ENCODE measurements at regions not wholly inside any gene's neighbourhood (a gene's known extent, or its start where the extent isn't known, plus 50 kb on each side); places are given as distances from the start of the nearest gene placed in this dataset.
"Not testable (repeated sequence)": the region's sequence is repeated elsewhere in the genome, so short reads cannot be mapped to it uniquely, and the experiment has no call there.

- not testable (repeated sequence) for TF ChIP-seq RAD21 (IDR thresholded peaks at IDR 0.05); CTCF (IDR thresholded peaks at IDR 0.05; ENCODE audit: low read depth, low read length, missing input control); JUND (IDR thresholded peaks at IDR 0.05); FOXA1 (IDR thresholded peaks at IDR 0.05); YY1 (IDR thresholded peaks at IDR 0.05); ZBTB33 (IDR thresholded peaks at IDR 0.05); FOXA2 (IDR thresholded peaks at IDR 0.05); RXRA (IDR thresholded peaks at IDR 0.05); GABPA (IDR thresholded peaks at IDR 0.05 in 1 of 2, conservative IDR thresholded peaks at IDR 0.05 in 1 of 2); ATF3 (IDR thresholded peaks at IDR 0.05); REST (IDR thresholded peaks at IDR 0.05)
Measured at GRCh38 chr9:109663978-109664377, 116.0 kb upstream of the PALM2AKAP2 start.

Data from liver (tissue), 3 donors.